H1 (cell line): ENCODE measurements at regions not wholly inside any gene's neighbourhood (a gene's known extent, or its start where the extent isn't known, plus 50 kb on each side); places are given as distances from the start of the nearest gene placed in this dataset.

Experiments used
- CTCF ChIA-PET: fragments of 300-600 bp; sonication (Branson Sonifier 250); formaldehyde crosslinking; loops from one replicate; lab custom pipeline; 2021; ENCODE audit not compliant: partially characterized antibody; lab: Charles Lee
- POLR2A ChIA-PET: fragments of 300-600 bp; sonication (Branson Sonifier 250); formaldehyde crosslinking; loops from one replicate; lab custom pipeline; 2021; ENCODE audit warnings: inconsistent platforms; ENCODE audit not compliant: partially characterized antibody; lab: Charles Lee
- DNase-seq, 2 experiments: peaks; one replicate each; pipeline versions ENCODE4 v3.0.0 to v3.0.0-alpha.2; 2010 to 2022; ENCODE audit warnings: low spot score in 2 of 2, low read depth in 1 of 2, mixed read lengths in 1 of 2
- FAIRE-seq: peaks from 2 replicates; lab custom pipeline; 2011; peaks lifted over from hg19 to GRCh38; lab: Jason Lieb, UNC
- H2AFZ ChIP-seq: 2 replicates; pipeline ENCODE4 v1.8.1; 2012; ENCODE audit warnings: low read length, inconsistent platforms
- H2AK5ac ChIP-seq: 2 replicates; pipeline ENCODE4 v1.6.1; 2013; ENCODE audit warnings: low read depth, low read length
- H2BK120ac ChIP-seq: replicated peaks from 2 replicates; pipeline ENCODE3; 2013; ENCODE audit warnings: low read depth, low read length, inconsistent platforms
- H2BK12ac ChIP-seq: 2 replicates; pipeline ENCODE4 v1.6.1; 2013; ENCODE audit warnings: low read depth, low read length
- H2BK15ac ChIP-seq: 2 replicates; pipeline ENCODE4 v1.6.1; 2013; ENCODE audit warnings: low read length
- H2BK20ac ChIP-seq: 2 replicates; pipeline ENCODE4 v1.6.1; 2013; ENCODE audit warnings: low read length
- H2BK5ac ChIP-seq: 2 replicates; pipeline ENCODE4 v1.6.1; 2013; ENCODE audit warnings: low read depth, low read length
- H3K14ac ChIP-seq: 2 replicates; pipeline ENCODE4 v1.6.1; 2013; ENCODE audit warnings: inconsistent platforms; ENCODE audit not compliant: insufficient read length
- H3K18ac ChIP-seq: 2 replicates; pipeline ENCODE4 v1.6.1; 2013; ENCODE audit warnings: low read length; ENCODE audit errors: extremely low read depth
- H3K23ac ChIP-seq: 2 replicates; pipeline ENCODE4 v1.6.1; 2013; ENCODE audit warnings: inconsistent platforms; ENCODE audit not compliant: insufficient read length
- H3K23me2 ChIP-seq: 2 replicates; pipeline ENCODE4 v1.6.1; 2013; ENCODE audit warnings: low read depth, low read length
- H3K27ac ChIP-seq: 2 replicates; pipeline ENCODE4 v1.6.1; 2011; ENCODE audit warnings: low read depth, low read length, inconsistent platforms
- H3K27me3 ChIP-seq, 4 experiments: replicated peaks in 1 of 4; 1 replicate in 1 of 4; 2 replicates in 3 of 4; pipeline versions ENCODE4 v1.6.1 to v1.8.1; 2011 to 2013; ENCODE audit warnings: low read length in 3 of 4, mild to moderate bottlenecking in 3 of 4, inconsistent platforms in 2 of 4, mixed read lengths in 2 of 4, moderate library complexity in 1 of 4; ENCODE audit not compliant: control insufficient read depth in 3 of 4, insufficient read depth in 3 of 4; ENCODE audit errors: extremely low read depth in 1 of 4
- H3K36me3 ChIP-seq, 4 experiments: 2 replicates each; pipeline versions ENCODE4 v1.6.1 to v1.8.1; 2011 to 2013; ENCODE audit warnings: mild to moderate bottlenecking in 4 of 4, low read length in 3 of 4, moderate library complexity in 2 of 4, control low read depth in 1 of 4, inconsistent platforms in 1 of 4; ENCODE audit not compliant: insufficient read depth in 4 of 4, control insufficient read depth in 2 of 4
- H3K4ac ChIP-seq: replicated peaks from 2 replicates; pipeline ENCODE3; 2013; ENCODE audit warnings: low read length, low read depth, mixed read lengths, inconsistent platforms; ENCODE audit not compliant: insufficient read length
- H3K4me1 ChIP-seq, 4 experiments: replicated peaks in 1 of 4; 1 replicate in 1 of 4; 2 replicates in 3 of 4; pipeline versions ENCODE4 v1.6.1 to v1.8.1; 2011 to 2013; ENCODE audit warnings: low read length in 3 of 4, inconsistent platforms in 2 of 4, mixed read lengths in 1 of 4; ENCODE audit not compliant: insufficient read depth in 4 of 4, control insufficient read depth in 3 of 4
- H3K4me2 ChIP-seq, 2 experiments: 2 replicates each; pipeline versions ENCODE4 v1.6.1 to v1.8.1; 2011 to 2013; ENCODE audit warnings: low read depth in 2 of 2, low read length in 2 of 2, control low read depth in 1 of 2, inconsistent platforms in 1 of 2, mild to moderate bottlenecking in 1 of 2; ENCODE audit not compliant: insufficient read depth in 1 of 2
- H3K4me3 ChIP-seq, 4 experiments: fragments of 200-600, 300-600 bp in 1 of 4; sonication (generic), shearing (Covaris generic), sonication (Bioruptor Twin) in 1 of 4; 2 replicates each; pipeline versions ENCODE4 v1.5.1 to v1.8.1; 2011 to 2016; ENCODE audit warnings: low read length in 4 of 4, low read depth in 3 of 4, control low read depth in 2 of 4, inconsistent platforms in 2 of 4, mild to moderate bottlenecking in 2 of 4, mixed read lengths in 1 of 4, moderate library complexity in 1 of 4; ENCODE audit not compliant: insufficient read depth in 2 of 4; ENCODE audit errors: extremely low read depth in 1 of 4
- H3K56ac ChIP-seq: replicated peaks from 2 replicates; pipeline ENCODE3; 2013; ENCODE audit warnings: low read depth, mild to moderate bottlenecking, mixed read lengths, low read length, inconsistent platforms; ENCODE audit not compliant: insufficient read length
- H3K79me1 ChIP-seq: 2 replicates; pipeline ENCODE4 v1.6.1; 2013; ENCODE audit warnings: low read depth, low read length, control low read depth
- H3K79me2 ChIP-seq, 2 experiments: 2 replicates each; pipeline versions ENCODE4 v1.6.1 to v1.8.1; 2012 to 2013; ENCODE audit warnings: low read length in 2 of 2, mild to moderate bottlenecking in 2 of 2, inconsistent platforms in 1 of 2; ENCODE audit not compliant: insufficient read depth in 2 of 2, control insufficient read depth in 1 of 2
- H3K9ac ChIP-seq, 4 experiments: replicated peaks in 1 of 4; 1 replicate in 1 of 4; 2 replicates in 3 of 4; pipeline versions ENCODE4 v1.6.1 to v1.8.1; 2011 to 2013; ENCODE audit warnings: low read depth in 3 of 4, low read length in 3 of 4, control low read depth in 2 of 4, mild to moderate bottlenecking in 2 of 4, moderate library complexity in 2 of 4, inconsistent platforms in 1 of 4; ENCODE audit errors: extremely low read depth in 1 of 4
- H3K9me3 ChIP-seq, 2 experiments: 2 replicates each; pipeline versions ENCODE4 v1.6.1 to v1.8.1; 2012 to 2013; ENCODE audit warnings: mild to moderate bottlenecking in 2 of 2, moderate library complexity in 2 of 2, control low read depth in 1 of 2, inconsistent platforms in 1 of 2, low read depth in 1 of 2, low read length in 1 of 2, mixed read lengths in 1 of 2; ENCODE audit not compliant: insufficient read depth in 2 of 2
- H4K20me1 ChIP-seq, 2 experiments: replicated peaks in 1 of 2; 2 replicates each; pipeline versions ENCODE3 to v1.8.1; 2011 to 2013; ENCODE audit warnings: inconsistent platforms in 2 of 2, low read length in 2 of 2, mild to moderate bottlenecking in 1 of 2; ENCODE audit not compliant: insufficient read depth in 2 of 2, control insufficient read depth in 1 of 2
- H4K5ac ChIP-seq: 2 replicates; pipeline ENCODE4 v1.6.1; 2013; ENCODE audit warnings: low read length, low read depth, mixed read lengths, inconsistent platforms; ENCODE audit not compliant: insufficient read length
- H4K8ac ChIP-seq: 2 replicates; pipeline ENCODE4 v1.8.0; 2013; ENCODE audit warnings: mild to moderate bottlenecking, moderate library complexity, low read length, inconsistent platforms; ENCODE audit not compliant: insufficient read depth; ENCODE audit errors: extremely low read depth
- H4K91ac ChIP-seq: replicated peaks from 2 replicates; pipeline ENCODE3; 2013; ENCODE audit warnings: low read length, mixed read lengths, inconsistent platforms; ENCODE audit not compliant: insufficient read length
- ATF2 ChIP-seq: IDR thresholded peaks from 2 replicates; pipeline ENCODE4 v1.6.1; 2012; ENCODE audit warnings: low read length, inconsistent platforms
- CTCF ChIP-seq, 3 experiments: IDR thresholded peaks; 1 replicate in 2 of 3; 2 replicates in 1 of 3; pipeline versions ENCODE4 v1.5.1 to v1.6.1; 2011; ENCODE audit warnings: low read length in 3 of 3, mild to moderate bottlenecking in 3 of 3, inconsistent platforms in 2 of 3, low read depth in 1 of 3, moderate library complexity in 1 of 3; ENCODE audit not compliant: insufficient read depth in 1 of 3; ENCODE audit errors: control extremely low read depth in 1 of 3
- KDM5A ChIP-seq: fragments of 200-600 bp; IDR thresholded peaks from 2 replicates; pipeline ENCODE4 v1.7.1; 2012; ENCODE audit warnings: mild to moderate bottlenecking, low read length, inconsistent platforms, mixed read lengths
- RAD21 ChIP-seq, 2 experiments: IDR thresholded peaks in 1 of 2; conservative IDR thresholded peaks in 1 of 2; 2 replicates each; pipeline ENCODE4 v1.6.1; 2011; ENCODE audit warnings: low read depth in 2 of 2, low read length in 2 of 2, improper control_type of control experiment in 1 of 2, inconsistent platforms in 1 of 2, mild to moderate bottlenecking in 1 of 2, moderate library complexity in 1 of 2
- USF2 ChIP-seq: IDR thresholded peaks from 2 replicates; pipeline ENCODE4 v1.6.1; 2011; ENCODE audit warnings: low read length, improper control_type of control experiment
- WGBS, 2 experiments: shearing (Covaris generic) in 1 of 2; methylation state at CpG; one replicate each; pipeline versions ENCODE4 v1.1.6 to v1.1.7; 2013 to 2015; ENCODE audit warnings: low lambda C conversion rate in 2 of 2, mixed read lengths in 2 of 2, inconsistent platforms in 1 of 2, low coverage in 1 of 2, missing lambda C conversion rate in 1 of 2; ENCODE audit not compliant: insufficient replicate concordance in 2 of 2, insufficient coverage in 1 of 2, insufficient read length in 1 of 2; ENCODE audit errors: extremely low coverage in 1 of 2, missing lambda C conversion rate in 1 of 2; 5-methylcytosine and 5-hydroxymethylcytosine counted together

- H3K4me3 ChIP-seq, result no peak overlapping the region
- no peaks in the 10 kb centered on the region for H3K27me3 ChIP-seq
- H3K18ac ChIP-seq, result no peak overlapping the region
- no peak for DNase-seq
- no peak overlapping the region for H2BK120ac ChIP-seq
- H2AFZ ChIP-seq, result no peak overlapping the region
- no peak overlapping the region for H3K9ac ChIP-seq
- CTCF ChIA-PET, result interaction anchor here (0.8 to 2.2 kb wide), 2 partner anchors 106 to 287 kb away, joined by 3 to 8 read pairs; partner anchors contain the start of gene EFNB1
- no peak overlapping the region for H2BK5ac ChIP-seq
- H3K79me2 ChIP-seq, result no peaks in the 10 kb centered on the region
- no peaks in the 10 kb centered on the region; the same call in 1 of the 2 replicates for H3K79me1 ChIP-seq
- H3K4me1 ChIP-seq, result 0 out of 7 replicates have a peak, but pooled peaks cover 0 to 7% (median under 1%) of the 10 kb centered on the region in 4 experiments
- H3K9me3 ChIP-seq, result no peaks in the 10 kb centered on the region
- H4K8ac ChIP-seq, result no peak overlapping the region
- no peak overlapping the region for H2BK15ac ChIP-seq
- POLR2A ChIA-PET, result no interaction called here
- no peaks in the 10 kb centered on the region for H3K36me3 ChIP-seq
- H3K14ac ChIP-seq, result no peak overlapping the region
- H3K23ac ChIP-seq, result no peak overlapping the region
- FAIRE-seq, result no peak
- no peak overlapping the region for H3K4me2 ChIP-seq
- no peak overlapping the region for H2BK20ac ChIP-seq
- H3K23me2 ChIP-seq, result peaks cover 3% of the 10 kb centered on the region; the same call in 1 of the 2 replicates
- no peak overlapping the region for H4K5ac ChIP-seq
- H4K20me1 ChIP-seq, result no peaks in the 10 kb centered on the region
- H3K4ac ChIP-seq, result no peak overlapping the region
- no peak overlapping the region for H2AK5ac ChIP-seq
- no peak overlapping the region for H3K56ac ChIP-seq
- WGBS, 2 experiments, result 100% methylated on average over 2 of the region's 3 CpGs; no CpG with 5 or more reads in 1 of the 2 experiments
- no peak overlapping the region for H2BK12ac ChIP-seq
- H4K91ac ChIP-seq, result no peak overlapping the region
- no peak overlapping the region for H3K27ac ChIP-seq
- no peak for TF ChIP-seq ATF2
- no peak for TF ChIP-seq CTCF (IDR thresholded peaks at IDR 0.05; ENCODE audit: control extremely low read depth in 1 of 3, insufficient read depth in 1 of 3, low read depth in 1 of 3, low read length in 3 of 3)
- TF ChIP-seq KDM5A, result no peak
- TF ChIP-seq USF2, result no peak
- TF ChIP-seq RAD21 (IDR thresholded peaks at IDR 0.05 in 1 of 2, conservative IDR thresholded peaks at IDR 0.05 in 1 of 2; ENCODE audit: low read depth in 2 of 2, low read length in 2 of 2), result no peak
Observed at GRCh38 chrX:68934421-68934820, 105.6 kb downstream of the EFNB1 start.
